PFSK-1 (cell line): ENCODE measurements at regions not wholly inside any gene's neighbourhood (a gene's known extent, or its start where the extent isn't known, plus 50 kb on each side); places are given as distances from the start of the nearest gene placed in this dataset.

Experiments
- FOXP2 ChIP-seq: optimal IDR thresholded peaks from 2 replicates; pipeline ENCODE3; 2011; ENCODE audit warnings: borderline replicate concordance, control low read depth, inconsistent platforms; ENCODE audit not compliant: insufficient read depth; ENCODE audit errors: extremely low read length, extremely low read depth
- POLR2AphosphoS5 ChIP-seq: IDR thresholded peaks from 2 replicates; pipeline ENCODE4 v1.6.1; 2012; ENCODE audit warnings: low read depth, mild to moderate bottlenecking, control low read depth, low read length, moderate library complexity
- SIN3A ChIP-seq: IDR thresholded peaks from 2 replicates; pipeline ENCODE4 v1.6.1; 2012; ENCODE audit warnings: mild to moderate bottlenecking, low read length, moderate library complexity, borderline replicate concordance; ENCODE audit not compliant: insufficient read depth
- TAF1 ChIP-seq: IDR thresholded peaks from 2 replicates; pipeline ENCODE4 v1.6.1; 2012; ENCODE audit warnings: low read length, control low read depth, borderline replicate concordance; ENCODE audit not compliant: insufficient read depth
- TF ChIP-seq, protein P1 (sequence below), 2 experiments: IDR thresholded peaks; 2 replicates each; pipeline versions ENCODE4 v1.6.1 to v1.8.0; 2011 to 2012; ENCODE audit warnings: low read depth in 2 of 2, low read length in 2 of 2, control low read depth in 1 of 2, inconsistent platforms in 1 of 2, mild to moderate bottlenecking in 1 of 2, moderate library complexity in 1 of 2; ENCODE audit not compliant: insufficient read depth in 1 of 2

GRCh38 chr9:28124917-28125316 lies 551.6 kb upstream of the C9orf72 start:
- TF ChIP-seq SIN3A: no peak
- no peak for TF ChIP-seq TAF1
- no peak for TF ChIP-seq POLR2AphosphoS5
- TF ChIP-seq, protein P1, sequence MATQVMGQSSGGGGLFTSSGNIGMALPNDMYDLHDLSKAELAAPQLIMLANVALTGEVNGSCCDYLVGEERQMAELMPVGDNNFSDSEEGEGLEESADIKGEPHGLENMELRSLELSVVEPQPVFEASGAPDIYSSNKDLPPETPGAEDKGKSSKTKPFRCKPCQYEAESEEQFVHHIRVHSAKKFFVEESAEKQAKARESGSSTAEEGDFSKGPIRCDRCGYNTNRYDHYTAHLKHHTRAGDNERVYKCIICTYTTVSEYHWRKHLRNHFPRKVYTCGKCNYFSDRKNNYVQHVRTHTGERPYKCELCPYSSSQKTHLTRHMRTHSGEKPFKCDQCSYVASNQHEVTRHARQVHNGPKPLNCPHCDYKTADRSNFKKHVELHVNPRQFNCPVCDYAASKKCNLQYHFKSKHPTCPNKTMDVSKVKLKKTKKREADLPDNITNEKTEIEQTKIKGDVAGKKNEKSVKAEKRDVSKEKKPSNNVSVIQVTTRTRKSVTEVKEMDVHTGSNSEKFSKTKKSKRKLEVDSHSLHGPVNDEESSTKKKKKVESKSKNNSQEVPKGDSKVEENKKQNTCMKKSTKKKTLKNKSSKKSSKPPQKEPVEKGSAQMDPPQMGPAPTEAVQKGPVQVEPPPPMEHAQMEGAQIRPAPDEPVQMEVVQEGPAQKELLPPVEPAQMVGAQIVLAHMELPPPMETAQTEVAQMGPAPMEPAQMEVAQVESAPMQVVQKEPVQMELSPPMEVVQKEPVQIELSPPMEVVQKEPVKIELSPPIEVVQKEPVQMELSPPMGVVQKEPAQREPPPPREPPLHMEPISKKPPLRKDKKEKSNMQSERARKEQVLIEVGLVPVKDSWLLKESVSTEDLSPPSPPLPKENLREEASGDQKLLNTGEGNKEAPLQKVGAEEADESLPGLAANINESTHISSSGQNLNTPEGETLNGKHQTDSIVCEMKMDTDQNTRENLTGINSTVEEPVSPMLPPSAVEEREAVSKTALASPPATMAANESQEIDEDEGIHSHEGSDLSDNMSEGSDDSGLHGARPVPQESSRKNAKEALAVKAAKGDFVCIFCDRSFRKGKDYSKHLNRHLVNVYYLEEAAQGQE (IDR thresholded peaks at IDR 0.05; ENCODE audit: insufficient read depth in 1 of 2, low read depth in 2 of 2, low read length in 2 of 2): no peak
- TF ChIP-seq FOXP2: no peak
